SK-N-MC (cell line): ENCODE measurements at regions not wholly inside any gene's neighbourhood (a gene's known extent, or its start where the extent isn't known, plus 50 kb on each side); places are given as distances from the start of the nearest gene placed in this dataset.

Experiments
- EZH2 ChIP-seq: fragments of 200-600 bp; sonication (generic); IDR thresholded peaks from one replicate; pipeline ENCODE4 v1.6.1; 2017; ENCODE audit warnings: antibody characterized with exemption
- POLR2AphosphoS5 ChIP-seq: IDR thresholded peaks from 2 replicates; pipeline ENCODE4 v1.6.1; 2012; ENCODE audit warnings: mild to moderate bottlenecking, low read depth, low read length, borderline replicate concordance

- no peak for TF ChIP-seq POLR2AphosphoS5
- no peak for TF ChIP-seq EZH2
Observed at GRCh38 chr4:85114526-85114925, 148.0 kb upstream of the WDFY3 start.
